OCI-LY7 (cell line): ENCODE measurements at regions not wholly inside any gene's neighbourhood (a gene's known extent, or its start where the extent isn't known, plus 50 kb on each side); places are given as distances from the start of the nearest gene placed in this dataset.

Source experiments
- EZH2phosphoT487 ChIP-seq: fragments of 200-600 bp; sonication (generic); IDR thresholded peaks from 2 replicates; pipeline ENCODE4 v1.6.1; 2018; ENCODE audit warnings: low read depth, borderline replicate concordance, mild to moderate bottlenecking, mixed run types, antibody characterized with exemption, low read length, moderate library complexity, mixed read lengths
- TF ChIP-seq, protein P1 (sequence below): fragments of 200-600 bp; sonication (generic); conservative IDR thresholded peaks from 2 replicates; pipeline ENCODE4 v1.5.1; 2014; ENCODE audit warnings: mild to moderate bottlenecking, antibody characterized with exemption, low read length, moderate library complexity, mixed read lengths

DNA sequence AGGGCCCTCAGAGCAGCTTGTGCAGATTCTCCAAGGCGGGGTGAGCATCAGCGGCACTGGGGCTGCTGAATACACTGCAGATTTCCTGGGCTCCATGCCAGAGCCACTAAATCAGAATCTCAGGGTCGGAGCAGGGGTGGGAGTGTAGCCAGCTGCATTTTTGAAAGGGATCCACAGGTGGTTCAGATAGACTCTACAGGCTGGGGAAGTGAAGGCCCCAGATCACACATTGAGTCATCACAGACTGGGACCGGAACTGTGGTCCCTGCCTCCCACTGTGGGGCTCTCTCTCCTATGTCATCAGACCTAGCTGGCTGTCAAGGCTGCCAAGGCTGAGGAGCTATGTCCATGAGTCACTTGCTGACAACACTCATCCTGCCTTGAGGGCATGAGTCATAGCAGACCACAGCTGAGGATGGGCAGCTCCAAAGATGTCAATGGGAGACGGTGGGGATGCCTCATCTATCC, 162.3 kb upstream of the MAMLD1 start:
- TF ChIP-seq, protein P1, sequence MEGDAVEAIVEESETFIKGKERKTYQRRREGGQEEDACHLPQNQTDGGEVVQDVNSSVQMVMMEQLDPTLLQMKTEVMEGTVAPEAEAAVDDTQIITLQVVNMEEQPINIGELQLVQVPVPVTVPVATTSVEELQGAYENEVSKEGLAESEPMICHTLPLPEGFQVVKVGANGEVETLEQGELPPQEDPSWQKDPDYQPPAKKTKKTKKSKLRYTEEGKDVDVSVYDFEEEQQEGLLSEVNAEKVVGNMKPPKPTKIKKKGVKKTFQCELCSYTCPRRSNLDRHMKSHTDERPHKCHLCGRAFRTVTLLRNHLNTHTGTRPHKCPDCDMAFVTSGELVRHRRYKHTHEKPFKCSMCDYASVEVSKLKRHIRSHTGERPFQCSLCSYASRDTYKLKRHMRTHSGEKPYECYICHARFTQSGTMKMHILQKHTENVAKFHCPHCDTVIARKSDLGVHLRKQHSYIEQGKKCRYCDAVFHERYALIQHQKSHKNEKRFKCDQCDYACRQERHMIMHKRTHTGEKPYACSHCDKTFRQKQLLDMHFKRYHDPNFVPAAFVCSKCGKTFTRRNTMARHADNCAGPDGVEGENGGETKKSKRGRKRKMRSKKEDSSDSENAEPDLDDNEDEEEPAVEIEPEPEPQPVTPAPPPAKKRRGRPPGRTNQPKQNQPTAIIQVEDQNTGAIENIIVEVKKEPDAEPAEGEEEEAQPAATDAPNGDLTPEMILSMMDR: no peak
- TF ChIP-seq EZH2phosphoT487: no peak
